IPS-15b (cell line): ENCODE measurements at regions not wholly inside any gene's neighbourhood (a gene's known extent, or its start where the extent isn't known, plus 50 kb on each side); places are given as distances from the start of the nearest gene placed in this dataset.

Experiments used
- H3K27me3 ChIP-seq: one replicate; pipeline ENCODE4 v1.6.1; 2013; ENCODE audit warnings: low read length; ENCODE audit not compliant: control insufficient read depth, insufficient read depth
- H3K36me3 ChIP-seq: one replicate; pipeline ENCODE4 v1.6.1; 2013; ENCODE audit warnings: low read length; ENCODE audit not compliant: control insufficient read depth, insufficient read depth
- H3K4me1 ChIP-seq: one replicate; pipeline ENCODE4 v1.6.1; 2013; ENCODE audit warnings: mild to moderate bottlenecking, low read length; ENCODE audit not compliant: control insufficient read depth, insufficient read depth
- H3K4me3 ChIP-seq: one replicate; pipeline ENCODE4 v1.5.1; 2013; ENCODE audit warnings: low read depth, low read length
- H3K9ac ChIP-seq: one replicate; pipeline ENCODE4 v1.6.1; 2013; ENCODE audit warnings: low read depth, mild to moderate bottlenecking, low read length
- H3K9me3 ChIP-seq: one replicate; pipeline ENCODE4 v1.6.1; 2013; ENCODE audit warnings: mild to moderate bottlenecking, low read length; ENCODE audit not compliant: control insufficient read depth, insufficient read depth

- Histone ChIP-seq H3K27me3 (no peaks in the 10 kb centered on the region), H3K36me3 (no peaks in the 10 kb centered on the region), H3K4me3 (no peak overlapping the region), H3K9ac (no peak overlapping the region), H3K9me3 (no peaks in the 10 kb centered on the region), H3K4me1 (no peaks in the 10 kb centered on the region)
Measured at GRCh38 chr1:90187323-90187585, 192.3 kb downstream of the ZNF326 start.

GRCh38 chr1:90186506-90187322 lies 191.8 kb downstream of the ZNF326 start:
- Histone ChIP-seq H3K36me3 (no peaks in the 10 kb centered on the region), H3K4me1 (no peaks in the 10 kb centered on the region), H3K9ac (no peak overlapping the region), H3K4me3 (no peak overlapping the region), H3K9me3 (no peaks in the 10 kb centered on the region), H3K27me3 (no peaks in the 10 kb centered on the region)

- no peaks in the 10 kb centered on the region for H3K4me1 ChIP-seq
- no peak overlapping the region for H3K4me3 ChIP-seq
- H3K9me3 ChIP-seq: no peaks in the 10 kb centered on the region
- no peak overlapping the region for H3K9ac ChIP-seq
- no peaks in the 10 kb centered on the region for H3K27me3 ChIP-seq
- no peaks in the 10 kb centered on the region for H3K36me3 ChIP-seq
Measured at GRCh38 chr1:90176530-90176929, 181.6 kb downstream of the ZNF326 start.

- Histone ChIP-seq H3K4me1 (no peaks in the 10 kb centered on the region), H3K9me3 (no peaks in the 10 kb centered on the region), H3K36me3 (no peaks in the 10 kb centered on the region), H3K9ac (no peak overlapping the region), H3K4me3 (no peak overlapping the region), H3K27me3 (no peaks in the 10 kb centered on the region)
Measured at GRCh38 chr1:90175490-90176167, 180.7 kb downstream of the ZNF326 start.

- Histone ChIP-seq H3K36me3 (no peaks in the 10 kb centered on the region), H3K9me3 (no peaks in the 10 kb centered on the region), H3K4me1 (no peaks in the 10 kb centered on the region), H3K9ac (no peak overlapping the region), H3K4me3 (no peak overlapping the region), H3K27me3 (no peaks in the 10 kb centered on the region)
Measured at GRCh38 chr1:90174246-90174645, 179.3 kb downstream of the ZNF326 start.

GRCh38 chr1:90162216-90162615 lies 167.3 kb downstream of the ZNF326 start:
- no peaks in the 10 kb centered on the region for H3K9me3 ChIP-seq
- no peaks in the 10 kb centered on the region for H3K36me3 ChIP-seq
- no peaks in the 10 kb centered on the region for H3K27me3 ChIP-seq
- no peak overlapping the region for H3K9ac ChIP-seq
- no peak overlapping the region for H3K4me3 ChIP-seq
- H3K4me1 ChIP-seq: no peaks in the 10 kb centered on the region

GRCh38 chr1:90161625-90162024 lies 166.7 kb downstream of the ZNF326 start:
- Histone ChIP-seq H3K4me1 (no peaks in the 10 kb centered on the region), H3K9me3 (no peaks in the 10 kb centered on the region), H3K4me3 (no peak overlapping the region), H3K36me3 (no peaks in the 10 kb centered on the region), H3K27me3 (no peaks in the 10 kb centered on the region), H3K9ac (no peak overlapping the region)

GRCh38 chr1:90155721-90156487 lies 161.0 kb downstream of the ZNF326 start:
- Histone ChIP-seq H3K4me1 (no peaks in the 10 kb centered on the region), H3K27me3 (no peaks in the 10 kb centered on the region), H3K9me3 (no peaks in the 10 kb centered on the region), H3K36me3 (no peaks in the 10 kb centered on the region), H3K4me3 (no peak overlapping the region), H3K9ac (no peak overlapping the region)

GRCh38 chr1:90154711-90155110 lies 159.8 kb downstream of the ZNF326 start:
- H3K9ac ChIP-seq: no peak overlapping the region
- no peak overlapping the region for H3K4me3 ChIP-seq
- H3K27me3 ChIP-seq: no peaks in the 10 kb centered on the region
- no peaks in the 10 kb centered on the region for H3K4me1 ChIP-seq
- no peaks in the 10 kb centered on the region for H3K9me3 ChIP-seq
- H3K36me3 ChIP-seq: no peaks in the 10 kb centered on the region

GRCh38 chr1:90149101-90149500 lies 154.2 kb downstream of the ZNF326 start:
- Histone ChIP-seq H3K4me3 (no peak overlapping the region), H3K9ac (no peak overlapping the region), H3K36me3 (no peaks in the 10 kb centered on the region), H3K4me1 (no peaks in the 10 kb centered on the region), H3K9me3 (no peaks in the 10 kb centered on the region), H3K27me3 (no peaks in the 10 kb centered on the region)

GRCh38 chr1:90147093-90147492 lies 152.2 kb downstream of the ZNF326 start:
- Histone ChIP-seq H3K9me3 (no peaks in the 10 kb centered on the region), H3K4me3 (no peak overlapping the region), H3K27me3 (no peaks in the 10 kb centered on the region), H3K36me3 (no peaks in the 10 kb centered on the region), H3K9ac (no peak overlapping the region), H3K4me1 (no peaks in the 10 kb centered on the region)

- Histone ChIP-seq H3K4me1 (no peaks in the 10 kb centered on the region), H3K9ac (no peak overlapping the region), H3K36me3 (no peaks in the 10 kb centered on the region), H3K4me3 (no peak overlapping the region), H3K27me3 (no peaks in the 10 kb centered on the region), H3K9me3 (peaks cover 5% of the 10 kb centered on the region)
Measured at GRCh38 chr1:90144820-90145219, 149.9 kb downstream of the ZNF326 start.
